Activated CD4-positive, alpha-beta T cell treated with anti-CD3 and anti-CD28 coated beads for 36 hours (primary cell): ENCODE measurements at regions not wholly inside any gene's neighbourhood (a gene's known extent, or its start where the extent isn't known, plus 50 kb on each side); places are given as distances from the start of the nearest gene placed in this dataset.

Experiments used
- ATAC-seq: fragments of 200-7000 bp; cut with Tn5 transposase; one replicate; pipeline ENCODE4 v1.10.0; 2021; ENCODE audit warnings: mild to moderate bottlenecking, moderate library complexity
- CTCF ChIA-PET: fragments of 350-600 bp; sonication (Branson Sonifier 250); formaldehyde crosslinking; loops from one replicate; lab custom pipeline; 2021; ENCODE audit warnings: antibody characterized with exemption; lab: Charles Lee
- POLR2A ChIA-PET: fragments of 350-600 bp; sonication (Branson Sonifier 250); formaldehyde crosslinking; loops from one replicate; lab custom pipeline; 2021; ENCODE audit warnings: antibody characterized with exemption, inconsistent platforms; lab: Charles Lee
- DNase-seq: peaks from one replicate; pipeline ENCODE4 v3.0.0-alpha.2; 2020
- H3K27ac Mint-ChIP-seq: one replicate; pipeline ENCODE4 v1.8.0; 2021; ENCODE audit warnings: mixed read lengths
- H3K27me3 Mint-ChIP-seq: one replicate; pipeline ENCODE4 v1.8.0; 2021; ENCODE audit warnings: mixed read lengths
- H3K36me3 Mint-ChIP-seq: one replicate; pipeline ENCODE4 v1.8.0; 2021; ENCODE audit warnings: low read depth, mixed read lengths
- H3K4me1 Mint-ChIP-seq: one replicate; pipeline ENCODE4 v1.8.0; 2021; ENCODE audit warnings: mixed read lengths
- H3K4me3 Mint-ChIP-seq: one replicate; pipeline ENCODE4 v1.8.0; 2021; ENCODE audit warnings: mild to moderate bottlenecking, moderate library complexity, mixed read lengths
- H3K9me3 Mint-ChIP-seq: one replicate; pipeline ENCODE4 v1.8.0; 2021; ENCODE audit warnings: low read depth, mixed read lengths
- intact Hi-C, 2 experiments: fragments of 100-400 bp; cut with DNase I in 1 of 2; cut with micrococcal nuclease in 1 of 2; formaldehyde crosslinking; loops; one replicate each; pipeline versions ENCODE4 v1.14.2 to v1.15.1; 2022 to 2024; cut with DNase I, micrococcal nuclease

DNA sequence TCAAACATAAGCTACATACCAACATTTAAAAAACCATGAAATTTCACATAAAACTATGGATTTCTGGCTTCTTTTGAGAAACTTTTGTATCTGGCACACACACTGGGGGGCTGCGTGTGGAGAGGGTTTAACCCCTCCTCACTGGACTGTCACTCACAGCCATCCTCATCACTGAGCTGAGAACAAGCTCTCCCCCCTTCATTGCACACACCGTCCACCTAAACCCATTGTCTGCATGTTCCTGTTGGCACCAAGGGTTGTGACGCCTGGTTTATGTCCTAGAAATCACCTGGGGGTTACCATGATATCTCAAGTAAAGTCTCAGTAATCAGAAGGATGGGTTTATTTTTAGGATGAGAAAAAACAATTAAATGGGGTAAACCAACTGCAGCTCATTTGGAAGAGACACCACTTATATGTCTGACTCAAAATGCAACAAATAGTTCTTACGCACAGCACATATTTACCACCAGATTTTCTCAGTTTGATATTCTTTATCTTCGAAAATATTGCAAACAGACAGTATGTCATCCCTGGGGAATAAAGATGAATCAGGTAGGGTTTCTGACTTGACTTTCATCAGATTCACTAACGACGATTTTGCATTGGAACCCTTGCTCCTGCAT, 218.5 kb upstream of the KLF6 start:
- H3K9me3 Mint-ChIP-seq, result peaks cover 9% of the 10 kb centered on the region
- H3K27me3 Mint-ChIP-seq, result no peaks in the 10 kb centered on the region
- peaks cover 3% of the 10 kb centered on the region for H3K4me1 Mint-ChIP-seq
- intact Hi-C loops, result no loop called here
- H3K27ac Mint-ChIP-seq, result no peak overlapping the region
- CTCF ChIA-PET, result no interaction called here
- peaks cover 6% of the 10 kb centered on the region for H3K36me3 Mint-ChIP-seq
- DNase-seq (no peak), ATAC-seq (no peak)
- H3K4me3 Mint-ChIP-seq, result no peak overlapping the region
- POLR2A ChIA-PET, result no interaction called here

DNA sequence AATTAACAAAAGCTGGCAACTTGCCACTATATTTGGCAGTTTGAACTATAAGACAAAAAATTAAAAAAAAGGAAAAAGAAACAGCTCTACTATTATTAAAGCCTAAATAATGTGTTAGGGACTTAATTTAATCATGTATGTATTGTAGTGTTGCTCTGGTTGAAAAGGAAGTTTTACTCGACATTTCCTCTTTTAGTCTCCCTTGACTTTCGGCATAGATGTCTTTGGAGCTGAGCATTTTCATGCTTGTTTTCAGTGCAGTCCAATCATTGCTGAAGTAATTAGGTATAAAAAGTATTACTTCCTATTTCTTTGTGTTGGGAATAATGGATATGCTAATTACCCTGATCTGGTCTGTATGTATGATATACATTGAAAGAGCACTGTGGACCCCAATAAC, 216.8 kb upstream of the KLF6 start:
- Mint-ChIP-seq H3K27me3 (no peaks in the 10 kb centered on the region), H3K36me3 (peaks cover 6% of the 10 kb centered on the region), H3K9me3 (peaks cover 9% of the 10 kb centered on the region), H3K4me3 (no peak overlapping the region), H3K27ac (no peak overlapping the region), H3K4me1 (peaks cover 6% of the 10 kb centered on the region)
- POLR2A ChIA-PET, result no interaction called here
- CTCF ChIA-PET, result interaction anchor here (0.6 to 1.1 kb wide), 2 partner anchors 101 to 178 kb away, joined by 3 to 4 read pairs; no protein-coding TSS in a partner anchor
- intact Hi-C loops, result no loop called here
- no peak for DNase-seq
- no peak for ATAC-seq

- intact Hi-C loops, result no loop called here
- peaks cover 13% of the 10 kb centered on the region for H3K9me3 Mint-ChIP-seq
- CTCF ChIA-PET, result no interaction called here
- H3K36me3 Mint-ChIP-seq, result peaks cover 6% of the 10 kb centered on the region
- POLR2A ChIA-PET, result no interaction called here
- no peak for DNase-seq
- no peak for ATAC-seq
- no peak overlapping the region for H3K27ac Mint-ChIP-seq
- H3K4me1 Mint-ChIP-seq, result peaks cover 13% of the 10 kb centered on the region
- H3K4me3 Mint-ChIP-seq, result no peak overlapping the region
- H3K27me3 Mint-ChIP-seq, result no peaks in the 10 kb centered on the region
Observed at GRCh38 chr10:3999642-4000041, 214.6 kb upstream of the KLF6 start.

- Mint-ChIP-seq H3K4me1 (peaks cover 13% of the 10 kb centered on the region), H3K4me3 (no peak overlapping the region), H3K27me3 (no peaks in the 10 kb centered on the region), H3K9me3 (peaks cover 13% of the 10 kb centered on the region), H3K36me3 (peaks cover 6% of the 10 kb centered on the region), H3K27ac (peak overlapping the region; percentile 47)
- ChIA-PET CTCF (interaction anchor here (0.7 to 1.2 kb wide), 2 partner anchors 22 to 161 kb away, joined by 3 read pairs; no protein-coding TSS in a partner anchor), POLR2A (interaction anchor here (0.6 to 0.8 kb wide), 3 partner anchors 16 to 186 kb away, joined by 4 to 13 read pairs (median 8); no protein-coding TSS in a partner anchor)
- intact Hi-C loops, result no loop called here
- DNase-seq (no peak), ATAC-seq (peak; percentile 64)
Observed at GRCh38 chr10:3996697-3997096, 211.7 kb upstream of the KLF6 start.

DNA sequence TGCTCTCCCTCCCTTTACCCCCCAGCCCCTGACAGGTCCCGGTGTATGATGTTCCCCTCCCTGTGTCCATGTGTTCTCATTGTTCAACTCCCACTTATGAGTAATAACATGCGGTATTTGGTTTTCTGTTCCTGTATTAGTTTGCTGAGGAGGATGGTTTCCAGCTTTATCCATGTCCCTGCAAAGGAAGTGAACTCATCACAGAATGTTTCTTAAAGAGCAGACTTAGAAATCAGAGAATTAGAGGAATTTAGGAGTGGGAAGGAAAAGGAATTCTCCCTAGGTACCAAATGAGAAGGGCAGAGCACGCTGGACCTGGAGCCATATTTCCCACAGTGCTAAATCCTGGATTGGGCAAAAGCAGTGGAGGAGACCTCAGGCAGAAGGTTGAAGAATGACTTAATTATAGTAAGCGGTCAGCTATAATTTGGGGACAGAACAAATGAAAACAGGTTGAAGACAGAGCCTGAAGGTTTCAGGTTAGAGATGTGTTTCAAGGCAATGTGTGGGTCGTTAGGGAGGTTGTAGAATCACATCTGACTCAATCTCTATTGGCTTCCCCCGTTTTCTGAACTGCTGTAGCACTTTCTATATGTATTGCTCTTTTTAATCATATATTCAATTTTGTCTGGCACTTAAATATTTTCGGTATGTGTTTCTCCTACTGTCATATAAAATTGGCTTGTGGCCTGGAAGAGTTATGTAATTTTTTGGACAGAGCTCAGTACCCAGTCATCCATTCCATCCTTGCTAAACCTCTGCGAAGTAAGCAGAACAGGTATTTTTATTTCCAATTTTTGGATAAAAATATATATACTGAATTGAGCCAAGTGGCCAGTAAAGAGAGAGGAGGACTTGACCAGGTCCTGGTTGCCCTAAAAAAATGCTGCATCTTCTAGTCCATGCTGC, 210.5 kb upstream of the KLF6 start:
- Mint-ChIP-seq H3K4me1 (peaks cover 13% of the 10 kb centered on the region), H3K36me3 (peaks cover 6% of the 10 kb centered on the region), H3K27me3 (no peaks in the 10 kb centered on the region), H3K27ac (no peak overlapping the region), H3K9me3 (peaks cover 10% of the 10 kb centered on the region), H3K4me3 (no peak overlapping the region)
- ChIA-PET CTCF (interaction anchor here (1.2 kb wide), 1 partner anchor 21 kb away, joined by 3 read pairs; no protein-coding TSS in a partner anchor), POLR2A (no interaction called here)
- no peak for ATAC-seq
- intact Hi-C loops, result no loop called here
- DNase-seq, result no peak

DNA sequence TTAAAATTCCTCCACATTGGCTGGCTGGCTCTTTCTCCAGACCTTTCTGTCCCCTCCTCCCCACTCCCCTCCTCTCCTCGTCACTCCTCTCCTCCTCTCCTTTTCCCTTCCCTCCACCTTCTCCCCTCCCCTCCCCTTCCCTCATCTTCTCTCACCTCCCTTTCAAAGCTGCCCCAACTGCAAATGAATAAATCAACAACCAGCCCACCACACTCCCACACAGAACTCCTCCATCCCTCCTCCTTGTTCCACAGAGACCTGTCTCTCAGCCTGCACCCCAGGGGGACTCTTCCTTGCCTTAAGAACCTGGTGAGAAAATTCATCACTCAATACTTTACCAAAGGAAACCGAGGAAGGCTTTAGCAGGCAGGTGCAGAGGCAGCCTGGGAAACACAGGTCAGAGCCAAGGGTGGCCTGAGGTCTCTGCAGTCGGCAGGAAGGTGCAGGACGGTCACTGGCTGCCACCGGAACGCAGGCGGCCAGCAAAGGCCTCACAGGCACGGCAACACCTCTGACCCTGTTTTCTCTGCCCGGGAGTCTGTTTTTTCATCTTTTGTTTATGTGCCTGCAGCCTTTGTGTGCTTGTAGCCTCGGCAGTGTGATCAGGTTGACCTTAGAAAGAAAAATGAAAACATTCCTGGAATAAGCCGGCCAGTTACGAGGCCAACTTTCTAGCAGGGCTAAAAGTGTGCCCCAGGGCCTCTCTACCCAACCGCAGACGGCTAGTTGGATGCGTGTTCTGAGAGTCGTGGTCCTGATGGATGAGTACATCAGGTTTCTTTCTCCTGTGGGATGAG, 207.6 kb upstream of the KLF6 start:
- no peaks in the 10 kb centered on the region for H3K27me3 Mint-ChIP-seq
- intact Hi-C loops, result no loop called here
- no peaks in the 10 kb centered on the region for H3K36me3 Mint-ChIP-seq
- H3K4me3 Mint-ChIP-seq, result no peak overlapping the region
- DNase-seq (no peak), ATAC-seq (no peak)
- H3K27ac Mint-ChIP-seq, result no peak overlapping the region
- ChIA-PET POLR2A (no interaction called here), CTCF (no interaction called here)
- H3K4me1 Mint-ChIP-seq, result peaks cover 16% of the 10 kb centered on the region
- peaks cover 4% of the 10 kb centered on the region for H3K9me3 Mint-ChIP-seq

DNA sequence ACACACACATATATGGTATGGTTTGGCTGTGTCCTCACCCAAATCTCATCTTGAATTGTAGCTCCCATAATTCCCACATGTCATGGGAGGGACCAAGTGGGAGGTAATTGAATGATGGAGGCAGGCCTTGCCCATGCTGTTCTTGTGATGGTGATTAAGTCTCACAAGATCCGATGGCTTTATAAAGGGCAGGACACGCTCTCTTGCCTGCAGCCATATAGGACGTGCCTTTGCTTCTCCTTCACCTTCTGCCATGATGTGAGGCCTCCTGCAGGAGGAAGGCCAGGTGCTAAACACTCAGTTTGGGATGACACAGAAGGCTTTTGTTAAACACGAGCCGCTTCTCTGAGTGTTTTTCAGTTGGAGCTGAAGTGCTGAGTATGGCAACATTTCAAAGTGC, 205.3 kb upstream of the KLF6 start:
- Mint-ChIP-seq H3K4me1 (peaks cover 6% of the 10 kb centered on the region), H3K36me3 (no peaks in the 10 kb centered on the region), H3K4me3 (no peak overlapping the region), H3K27me3 (no peaks in the 10 kb centered on the region), H3K27ac (no peak overlapping the region), H3K9me3 (peaks cover under 1% of the 10 kb centered on the region)
- POLR2A ChIA-PET, result interaction anchor here (0.6 kb wide), 1 partner anchor 1392 kb away, joined by 3 read pairs; no protein-coding TSS in a partner anchor
- intact Hi-C loops, result no loop called here
- ATAC-seq (no peak), DNase-seq (no peak)
- CTCF ChIA-PET, result no interaction called here

DNA sequence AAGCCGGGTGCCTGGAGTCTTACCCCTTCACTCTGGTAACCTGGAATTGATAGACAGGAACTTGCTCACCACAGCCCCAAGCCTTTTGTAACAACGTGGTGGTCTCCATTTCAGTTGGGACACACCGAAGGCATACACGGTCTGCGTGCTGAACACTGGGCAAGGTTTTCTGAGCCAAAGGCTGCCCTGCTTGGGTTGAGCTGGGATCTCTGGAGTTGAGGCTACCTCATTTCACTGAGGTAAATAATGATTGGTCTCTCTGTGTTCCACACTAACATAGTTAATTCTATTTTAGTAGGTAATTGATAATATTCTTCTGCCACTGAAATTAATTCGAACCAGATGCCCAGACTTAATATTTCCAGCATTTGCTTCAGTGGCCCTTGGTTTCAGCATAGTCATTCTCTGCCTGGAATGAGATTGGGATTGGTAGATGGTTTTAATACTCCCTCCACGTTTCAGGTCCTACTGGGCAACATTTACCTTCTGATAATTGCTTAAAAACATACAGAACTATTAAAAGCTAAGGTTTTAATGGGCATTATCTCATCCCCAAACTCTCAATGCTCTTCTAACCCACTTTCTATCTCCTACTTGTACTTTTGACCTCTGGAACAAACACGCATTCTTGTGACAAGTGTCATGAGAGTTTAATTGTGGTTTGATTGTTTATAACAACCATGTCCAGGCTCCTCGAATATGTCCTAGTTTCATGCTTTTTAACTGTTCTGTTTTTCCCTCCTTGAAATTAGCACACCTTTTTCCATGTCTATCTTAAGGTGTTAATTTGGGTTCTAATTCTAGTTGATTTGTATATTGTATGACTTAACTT, 202.3 kb upstream of the KLF6 start:
- POLR2A ChIA-PET, result no interaction called here
- peaks cover 2% of the 10 kb centered on the region for H3K36me3 Mint-ChIP-seq

GRCh38 chr10:3986493-3987142, 201.6 kb upstream of the KLF6 start:
- ATAC-seq, result no peak
- Mint-ChIP-seq H3K27me3 (no peaks in the 10 kb centered on the region), H3K4me1 (peaks cover 13% of the 10 kb centered on the region), H3K4me3 (no peak overlapping the region), H3K36me3 (peaks cover 2% of the 10 kb centered on the region), H3K27ac (no peak overlapping the region), H3K9me3 (peaks cover 4% of the 10 kb centered on the region)
- ChIA-PET CTCF (interaction anchor here (1.5 kb wide), 1 partner anchor 56 kb away, joined by 3 read pairs; no protein-coding TSS in a partner anchor), POLR2A (no interaction called here)
- intact Hi-C loops, result no loop called here
- DNase-seq, result no peak

More for the DNA sequence above, 202.3 kb upstream of the KLF6 start:
- intact Hi-C loops, result no loop called here
- H3K27ac Mint-ChIP-seq, result no peak overlapping the region
- no peaks in the 10 kb centered on the region for H3K27me3 Mint-ChIP-seq
- H3K4me1 Mint-ChIP-seq, result peaks cover 7% of the 10 kb centered on the region
- H3K4me3 Mint-ChIP-seq, result no peak overlapping the region
- H3K9me3 Mint-ChIP-seq, result peaks cover 4% of the 10 kb centered on the region
- CTCF ChIA-PET, result interaction anchor here (0.6 to 1.5 kb wide), 2 partner anchors 18 to 56 kb away, joined by 3 read pairs; no protein-coding TSS in a partner anchor
- ATAC-seq (no peak), DNase-seq (no peak)

DNA sequence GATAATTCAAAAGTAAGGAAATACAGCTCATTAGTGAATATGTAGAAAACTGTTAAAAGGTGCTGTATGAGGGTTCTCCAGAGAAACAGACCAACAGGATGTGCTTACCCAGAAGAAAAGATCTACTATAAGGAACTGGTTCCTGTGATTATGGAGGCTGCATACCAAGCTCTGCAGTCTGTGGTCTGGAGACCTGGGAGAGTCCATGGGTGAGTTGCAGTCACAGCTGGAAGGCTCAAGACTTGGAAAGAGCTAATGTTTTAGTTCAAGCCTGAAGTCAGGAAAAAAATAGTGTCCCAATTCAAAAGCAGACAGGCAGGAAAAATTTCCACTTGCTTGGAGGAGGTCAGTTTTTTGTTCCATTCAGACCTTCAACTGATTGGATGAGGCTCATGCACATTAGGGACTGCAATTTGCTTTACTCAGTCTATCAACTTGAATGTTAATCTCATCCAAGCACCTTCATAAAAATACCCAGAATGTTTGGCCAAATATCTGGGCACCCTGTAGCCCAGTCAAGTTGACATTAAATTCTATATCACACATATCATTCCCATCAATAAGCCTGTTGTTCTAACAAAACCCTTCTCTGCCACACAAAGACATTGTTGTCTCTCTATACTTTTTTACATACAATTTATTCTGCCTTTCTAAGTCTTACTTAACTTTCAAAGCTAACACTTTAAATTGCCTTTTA, 197.9 kb upstream of the KLF6 start:
- peaks cover 5% of the 10 kb centered on the region for H3K36me3 Mint-ChIP-seq
- intact Hi-C loops, result loop anchor here in 1 of 2 experiments (5.0 kb wide), 1 partner anchor 49 kb away; no protein-coding TSS in a partner anchor
- H3K27me3 Mint-ChIP-seq, result no peaks in the 10 kb centered on the region
- peaks cover 7% of the 10 kb centered on the region for H3K9me3 Mint-ChIP-seq
- no peak overlapping the region for H3K4me3 Mint-ChIP-seq
- ChIA-PET CTCF (interaction anchor here (0.6 to 0.9 kb wide), 3 partner anchors 11 to 1055 kb away, joined by 3 to 4 read pairs (median 3); no protein-coding TSS in a partner anchor), POLR2A (no interaction called here)
- peaks cover 42% of the 10 kb centered on the region for H3K4me1 Mint-ChIP-seq
- no peak overlapping the region for H3K27ac Mint-ChIP-seq
- no peak for DNase-seq
- ATAC-seq, result no peak
